ENCODE measurements at regions not wholly inside any gene's neighbourhood (a gene's known extent, or its start where the extent isn't known, plus 50 kb on each side); places are given as distances from the start of the nearest gene placed in this dataset.

DNA sequence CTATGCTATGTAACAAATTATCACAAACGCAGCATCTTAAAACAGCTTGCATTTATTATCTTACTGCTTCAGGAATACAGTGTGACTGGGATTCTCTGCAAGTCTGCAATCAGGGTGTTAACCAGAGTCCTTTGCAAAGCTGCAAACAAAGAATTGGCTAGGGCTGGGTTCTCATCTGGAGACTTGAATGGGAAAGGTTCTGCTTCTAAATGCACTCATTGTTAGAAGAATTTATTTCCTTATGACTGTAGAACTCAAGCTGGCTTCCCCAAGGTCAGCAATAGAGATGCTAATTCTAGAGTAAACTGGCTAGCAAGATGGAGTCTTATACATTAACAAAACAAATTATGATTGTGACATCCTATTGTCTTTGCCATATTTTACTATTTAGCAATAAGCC lies 673.7 kb downstream of the DIPK2A start:
- TF ChIP-seq CTCF (IDR thresholded peaks at IDR 0.05) = no peak
- TF ChIP-seq POLR2AphosphoS5 (IDR thresholded peaks at IDR 0.05; ENCODE audit: insufficient read depth in 1 of 2, low read depth in 1 of 2) = no peak
